HL-60 (cell line): ENCODE measurements at regions not wholly inside any gene's neighbourhood (a gene's known extent, or its start where the extent isn't known, plus 50 kb on each side); places are given as distances from the start of the nearest gene placed in this dataset.

ENCODE experiments used
- DNase-seq, 2 experiments: peaks; one replicate each; pipeline ENCODE4 v3.0.0-alpha.2; 2010 to 2020; ENCODE audit warnings: low read depth in 1 of 2, low spot score in 1 of 2
- H3K27ac ChIP-seq: fragments of 250-450 bp; sonication (Bioruptor Pico); replicated peaks from 2 replicates; pipeline ENCODE4 v1.5.1; 2020; ENCODE audit warnings: mild to moderate bottlenecking, moderate library complexity
- H3K27me3 ChIP-seq: fragments of 250-450 bp; sonication (Bioruptor Pico); 2 replicates; pipeline ENCODE4 v1.5.1; 2021; ENCODE audit warnings: mild to moderate bottlenecking, moderate library complexity; ENCODE audit not compliant: insufficient read depth, poor library complexity, severe bottlenecking
- H3K4me3 ChIP-seq: replicated peaks from 2 replicates; pipeline ENCODE4 v1.5.1; 2011; ENCODE audit warnings: mild to moderate bottlenecking, control low read depth, low read length; ENCODE audit not compliant: insufficient read depth
- GABPA ChIP-seq: IDR thresholded peaks from 2 replicates; pipeline ENCODE4 v1.6.1; 2012; ENCODE audit warnings: low read depth
- POLR2AphosphoS5 ChIP-seq: IDR thresholded peaks from 2 replicates; pipeline ENCODE4 v1.6.1; 2012; ENCODE audit warnings: low read depth
- SPI1 ChIP-seq: IDR thresholded peaks from 2 replicates; pipeline ENCODE4 v1.6.1; 2012; ENCODE audit warnings: low read depth, mild to moderate bottlenecking, borderline replicate concordance
- TF ChIP-seq, protein P1 (sequence below): IDR thresholded peaks from one replicate; pipeline ENCODE4 v1.5.1; 2011; ENCODE audit warnings: low read length, control low read depth, inconsistent platforms; ENCODE audit not compliant: insufficient read depth
- TF ChIP-seq, protein P2 (sequence below): IDR thresholded peaks from 2 replicates; pipeline ENCODE4 v1.6.1; 2012; ENCODE audit warnings: low read depth; ENCODE audit not compliant: insufficient replicate concordance

DNA sequence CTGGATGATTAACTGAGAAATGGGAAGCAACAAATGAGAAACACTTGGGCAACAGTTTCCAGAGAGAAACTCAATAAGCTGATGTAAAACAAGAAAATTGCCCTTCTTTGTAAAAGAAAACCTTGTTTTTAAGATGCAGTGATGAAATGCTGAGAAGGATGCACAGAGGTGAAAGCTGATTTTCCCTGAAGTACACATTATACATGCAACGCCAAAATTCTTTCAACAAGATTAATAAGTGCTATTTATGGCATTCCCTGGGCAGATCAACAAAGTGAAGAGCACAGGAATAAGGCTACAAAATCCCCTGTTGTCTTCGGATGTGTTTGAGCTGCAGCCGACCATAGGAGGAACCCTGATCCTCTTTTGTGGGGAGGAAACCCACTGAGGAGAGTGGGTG lies 208.0 kb upstream of the ANKH start:
- no peak for TF ChIP-seq POLR2AphosphoS5
- Histone ChIP-seq H3K27me3 (no peaks in the 10 kb centered on the region), H3K4me3 (no peak overlapping the region), H3K27ac (no peak overlapping the region)
- DNase-seq = no peak

DNA sequence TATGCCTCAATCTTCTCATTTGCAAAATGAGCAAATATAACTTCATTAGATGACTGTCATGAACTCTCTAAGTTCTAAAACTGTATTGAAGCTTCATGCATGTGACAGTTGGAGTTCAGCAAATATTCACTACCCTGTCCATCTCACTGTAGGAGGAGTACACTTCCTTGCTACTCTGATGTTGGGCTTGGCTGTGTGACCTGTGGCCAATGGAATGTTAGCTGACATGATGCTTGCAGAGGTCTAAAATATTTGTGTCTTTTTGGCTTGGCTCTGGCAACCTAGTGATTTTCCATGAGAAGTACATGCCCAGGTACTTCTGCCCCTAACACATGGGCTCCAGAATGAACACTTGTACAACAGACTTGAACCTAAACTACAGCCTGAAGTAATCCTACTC lies 203.1 kb upstream of the ANKH start:
- TF ChIP-seq SPI1 (no peak), GABPA (no peak), POLR2AphosphoS5 (no peak)
- TF ChIP-seq, protein P1, sequence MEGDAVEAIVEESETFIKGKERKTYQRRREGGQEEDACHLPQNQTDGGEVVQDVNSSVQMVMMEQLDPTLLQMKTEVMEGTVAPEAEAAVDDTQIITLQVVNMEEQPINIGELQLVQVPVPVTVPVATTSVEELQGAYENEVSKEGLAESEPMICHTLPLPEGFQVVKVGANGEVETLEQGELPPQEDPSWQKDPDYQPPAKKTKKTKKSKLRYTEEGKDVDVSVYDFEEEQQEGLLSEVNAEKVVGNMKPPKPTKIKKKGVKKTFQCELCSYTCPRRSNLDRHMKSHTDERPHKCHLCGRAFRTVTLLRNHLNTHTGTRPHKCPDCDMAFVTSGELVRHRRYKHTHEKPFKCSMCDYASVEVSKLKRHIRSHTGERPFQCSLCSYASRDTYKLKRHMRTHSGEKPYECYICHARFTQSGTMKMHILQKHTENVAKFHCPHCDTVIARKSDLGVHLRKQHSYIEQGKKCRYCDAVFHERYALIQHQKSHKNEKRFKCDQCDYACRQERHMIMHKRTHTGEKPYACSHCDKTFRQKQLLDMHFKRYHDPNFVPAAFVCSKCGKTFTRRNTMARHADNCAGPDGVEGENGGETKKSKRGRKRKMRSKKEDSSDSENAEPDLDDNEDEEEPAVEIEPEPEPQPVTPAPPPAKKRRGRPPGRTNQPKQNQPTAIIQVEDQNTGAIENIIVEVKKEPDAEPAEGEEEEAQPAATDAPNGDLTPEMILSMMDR = no peak
- TF ChIP-seq, protein P2, sequence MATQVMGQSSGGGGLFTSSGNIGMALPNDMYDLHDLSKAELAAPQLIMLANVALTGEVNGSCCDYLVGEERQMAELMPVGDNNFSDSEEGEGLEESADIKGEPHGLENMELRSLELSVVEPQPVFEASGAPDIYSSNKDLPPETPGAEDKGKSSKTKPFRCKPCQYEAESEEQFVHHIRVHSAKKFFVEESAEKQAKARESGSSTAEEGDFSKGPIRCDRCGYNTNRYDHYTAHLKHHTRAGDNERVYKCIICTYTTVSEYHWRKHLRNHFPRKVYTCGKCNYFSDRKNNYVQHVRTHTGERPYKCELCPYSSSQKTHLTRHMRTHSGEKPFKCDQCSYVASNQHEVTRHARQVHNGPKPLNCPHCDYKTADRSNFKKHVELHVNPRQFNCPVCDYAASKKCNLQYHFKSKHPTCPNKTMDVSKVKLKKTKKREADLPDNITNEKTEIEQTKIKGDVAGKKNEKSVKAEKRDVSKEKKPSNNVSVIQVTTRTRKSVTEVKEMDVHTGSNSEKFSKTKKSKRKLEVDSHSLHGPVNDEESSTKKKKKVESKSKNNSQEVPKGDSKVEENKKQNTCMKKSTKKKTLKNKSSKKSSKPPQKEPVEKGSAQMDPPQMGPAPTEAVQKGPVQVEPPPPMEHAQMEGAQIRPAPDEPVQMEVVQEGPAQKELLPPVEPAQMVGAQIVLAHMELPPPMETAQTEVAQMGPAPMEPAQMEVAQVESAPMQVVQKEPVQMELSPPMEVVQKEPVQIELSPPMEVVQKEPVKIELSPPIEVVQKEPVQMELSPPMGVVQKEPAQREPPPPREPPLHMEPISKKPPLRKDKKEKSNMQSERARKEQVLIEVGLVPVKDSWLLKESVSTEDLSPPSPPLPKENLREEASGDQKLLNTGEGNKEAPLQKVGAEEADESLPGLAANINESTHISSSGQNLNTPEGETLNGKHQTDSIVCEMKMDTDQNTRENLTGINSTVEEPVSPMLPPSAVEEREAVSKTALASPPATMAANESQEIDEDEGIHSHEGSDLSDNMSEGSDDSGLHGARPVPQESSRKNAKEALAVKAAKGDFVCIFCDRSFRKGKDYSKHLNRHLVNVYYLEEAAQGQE = no peak
- no peak for DNase-seq
- H3K27ac ChIP-seq = no peak overlapping the region
- H3K27me3 ChIP-seq = no peaks in the 10 kb centered on the region
- H3K4me3 ChIP-seq = no peak overlapping the region

DNA sequence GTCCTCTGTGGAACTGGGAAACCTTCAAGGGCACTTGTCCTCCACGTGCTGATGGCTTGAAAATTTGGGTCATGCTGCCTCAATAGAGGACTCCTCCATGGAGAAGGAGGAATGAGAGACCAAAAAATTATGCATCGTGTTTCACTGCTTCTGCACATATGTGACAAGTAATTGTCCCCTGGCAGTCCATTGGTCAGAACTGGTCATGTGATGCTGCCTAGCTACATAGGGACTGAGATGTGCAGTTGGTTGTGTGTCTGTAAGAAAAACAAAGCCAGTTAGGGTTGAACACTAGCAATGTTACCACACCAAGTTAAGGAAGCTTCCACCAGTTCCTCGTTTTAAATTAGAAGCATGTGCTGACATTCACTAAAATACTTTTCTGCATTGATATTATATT lies 201.9 kb upstream of the ANKH start:
- H3K27me3 ChIP-seq = no peaks in the 10 kb centered on the region
- DNase-seq = no peak
- no peak overlapping the region for H3K4me3 ChIP-seq
- H3K27ac ChIP-seq = no peak overlapping the region
- TF ChIP-seq SPI1 (no peak), POLR2AphosphoS5 (no peak), GABPA (no peak)
- TF ChIP-seq, protein P1 = no peak
- TF ChIP-seq, protein P2 = no peak

DNA sequence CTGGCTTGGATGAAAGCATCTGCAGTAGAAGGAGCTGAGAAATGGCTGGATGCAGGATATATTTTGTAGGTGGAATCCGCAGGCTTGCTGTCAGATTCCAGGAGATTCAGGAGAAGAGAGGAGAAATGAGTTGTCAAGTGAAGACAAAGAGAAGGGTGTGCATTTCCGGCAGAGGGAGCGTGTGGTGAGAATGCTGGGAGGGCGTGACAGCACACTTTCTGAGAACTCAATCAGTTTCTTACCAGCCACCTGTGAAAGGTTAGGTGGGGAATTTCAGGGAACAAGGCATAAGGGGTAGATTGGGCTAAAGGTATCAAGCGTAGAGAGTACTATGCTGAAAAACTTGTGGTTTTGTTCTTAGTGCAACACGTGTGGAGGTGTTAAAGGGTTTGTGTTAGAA lies 199.3 kb upstream of the ANKH start:
- no peak overlapping the region for H3K4me3 ChIP-seq

More for the DNA sequence above, 199.3 kb upstream of the ANKH start:
- TF ChIP-seq POLR2AphosphoS5 = no peak
- TF ChIP-seq, protein P1 = no peak
- TF ChIP-seq, protein P2 = no peak
- no peak for TF ChIP-seq GABPA
- no peak for TF ChIP-seq SPI1
- Histone ChIP-seq H3K27ac (no peak overlapping the region), H3K27me3 (no peaks in the 10 kb centered on the region)
- no peak for DNase-seq
